ENCODE measurements at regions not wholly inside any gene's neighbourhood (a gene's known extent, or its start where the extent isn't known, plus 50 kb on each side); places are given as distances from the start of the nearest gene placed in this dataset.

DNA sequence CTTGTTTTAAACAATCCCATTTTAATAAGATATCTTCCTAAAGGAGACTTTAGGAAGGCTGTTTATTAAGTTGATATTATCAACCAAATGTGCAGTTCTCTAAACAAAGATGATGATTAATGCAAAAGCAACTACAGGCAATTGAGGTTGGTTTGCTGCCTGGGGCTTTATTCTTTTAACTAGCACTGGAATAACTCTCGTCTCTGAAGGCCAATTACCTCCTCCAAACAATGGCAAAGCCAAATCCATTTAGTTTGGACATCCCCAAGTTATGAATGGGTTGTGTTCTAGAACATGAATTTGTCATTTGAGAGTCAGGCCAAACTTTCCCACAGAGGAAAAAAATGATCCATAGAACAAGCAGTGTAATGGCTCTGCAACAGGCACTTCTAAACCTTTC is 114.1 kb downstream of the SLC16A9 start:
- ATAC-seq = no peak

DNA sequence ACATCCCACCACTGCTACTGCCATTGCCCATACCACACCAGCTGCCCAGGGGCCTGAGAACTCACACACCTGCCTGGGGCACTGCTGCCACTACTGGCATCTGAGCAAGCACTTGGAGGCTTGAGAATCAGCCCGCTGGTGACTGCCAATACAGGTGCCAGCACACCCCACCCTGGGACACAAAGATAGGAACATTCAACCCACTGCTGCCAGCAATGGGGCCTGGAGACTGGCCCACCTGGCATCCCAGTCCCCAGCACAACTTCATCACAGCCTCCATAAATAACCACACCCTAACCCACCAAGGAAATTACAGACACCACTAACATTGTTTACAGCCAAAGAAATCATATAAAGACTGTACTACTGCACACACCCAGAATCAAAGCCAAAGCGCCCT is 115.9 kb downstream of the SLC16A9 start:
- no peak for ATAC-seq

DNA sequence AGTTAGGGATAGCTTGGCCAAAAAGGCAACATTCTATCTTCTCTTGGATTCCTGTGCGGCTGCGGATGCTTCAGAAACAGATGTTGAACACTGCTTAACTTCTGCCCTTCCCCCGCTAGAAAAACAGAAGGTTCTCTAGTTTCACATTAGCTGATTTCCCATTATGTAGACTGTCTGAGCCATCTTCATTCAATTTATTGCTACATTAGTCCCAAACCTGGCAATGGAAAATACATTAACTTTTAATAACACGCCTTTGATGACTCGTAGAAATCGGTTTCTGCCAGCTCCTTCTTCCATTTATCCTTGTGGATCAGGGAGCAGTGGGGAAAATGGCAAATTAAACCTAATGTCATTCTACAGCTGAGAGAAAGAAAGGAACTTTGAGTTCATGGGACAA is 119.9 kb downstream of the SLC16A9 start:
- no peak for ATAC-seq

DNA sequence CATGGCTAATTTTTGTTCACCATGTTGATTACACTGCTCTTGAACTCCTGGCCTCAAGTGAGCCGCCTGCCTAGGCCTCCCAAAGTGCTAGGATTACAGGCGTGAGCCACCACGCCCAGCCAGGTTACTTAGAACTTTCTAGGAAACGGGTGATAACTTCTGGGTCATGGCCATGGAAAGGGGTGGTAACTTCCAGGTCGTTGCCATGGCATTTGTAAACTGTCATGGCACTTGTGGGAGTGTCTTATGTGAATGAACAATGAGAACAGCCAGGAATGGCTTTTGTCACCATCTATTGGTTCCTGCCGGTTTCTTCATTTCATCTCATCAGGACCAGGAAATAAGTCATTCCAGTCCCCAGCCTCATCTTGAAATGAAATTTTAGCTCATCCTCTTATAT is 120.9 kb downstream of the SLC16A9 start:
- ATAC-seq = no peak

DNA sequence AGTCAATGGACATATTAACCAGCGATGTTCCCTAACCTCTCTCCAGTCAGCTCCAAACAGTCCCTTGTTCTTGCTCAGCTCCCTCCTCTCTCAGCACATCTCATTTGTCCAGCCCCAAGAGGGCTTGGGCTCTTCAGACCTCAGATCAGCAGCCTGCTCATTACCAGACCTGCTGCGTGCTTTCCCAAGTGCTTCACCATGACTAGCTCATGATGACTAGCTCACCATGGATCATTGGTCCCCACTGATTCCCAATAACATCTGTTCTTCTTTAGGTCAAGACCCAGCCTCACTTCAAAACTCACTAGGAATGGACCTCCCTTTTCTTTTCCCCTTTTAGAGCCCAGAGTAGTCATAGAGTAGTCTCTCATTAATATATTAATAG is 121.9 kb downstream of the SLC16A9 start:
- ATAC-seq = no peak

DNA sequence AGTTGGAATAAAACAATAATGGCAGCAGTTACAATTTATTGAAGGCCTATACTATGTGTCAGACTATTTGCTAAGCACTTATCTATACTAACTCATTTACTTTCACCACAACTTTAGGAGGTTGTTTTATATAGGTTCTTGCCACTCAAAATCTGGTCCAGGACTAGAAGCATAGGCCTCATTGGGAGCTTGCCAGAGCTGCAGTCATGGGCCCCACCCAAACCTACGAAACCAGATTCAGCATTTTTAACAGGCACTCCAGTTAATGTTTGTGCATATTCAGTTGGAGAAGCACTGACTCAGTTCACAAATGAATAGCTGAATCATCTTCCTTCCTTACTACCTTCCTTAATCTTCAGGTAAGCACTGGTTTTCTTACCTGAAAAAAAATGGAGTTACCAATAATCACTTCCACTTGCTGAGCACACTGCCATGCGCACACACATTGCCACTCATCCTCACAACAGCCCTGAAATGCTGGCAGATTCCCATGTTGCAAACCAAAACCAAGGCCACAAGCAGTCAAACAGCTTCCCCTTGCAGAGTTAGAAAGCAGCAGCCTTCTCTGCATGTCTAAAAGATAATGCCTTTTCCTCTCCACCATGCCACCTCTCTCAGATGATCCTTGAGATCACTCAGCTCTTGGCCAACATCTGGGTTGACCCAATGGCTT is 122.4 kb downstream of the SLC16A9 start:
- ATAC-seq = peak; percentile 94

DNA sequence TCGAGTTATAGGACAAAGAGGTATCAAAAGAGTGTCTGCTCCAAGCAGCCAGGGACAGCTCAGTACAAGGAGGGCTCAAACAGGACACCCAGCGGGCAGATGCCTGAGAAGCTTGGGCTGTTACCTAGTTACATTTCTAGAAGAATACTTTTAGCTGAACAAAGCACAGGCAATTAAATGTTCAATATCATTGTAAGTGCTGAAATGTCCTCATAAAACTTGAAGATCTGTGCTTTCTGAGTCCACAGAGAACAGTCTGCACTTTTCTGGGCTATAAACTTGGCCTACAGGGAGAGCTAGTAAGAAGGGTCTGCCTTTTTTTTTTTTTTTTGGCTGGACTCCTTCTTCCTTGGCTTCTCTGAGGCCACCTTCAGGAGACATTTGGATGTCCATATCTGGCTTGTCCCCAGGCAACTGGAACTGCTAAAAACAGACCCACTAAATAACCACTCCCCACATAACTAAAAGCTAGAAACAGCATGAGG is 123.2 kb downstream of the SLC16A9 start:
- ATAC-seq = no peak

DNA sequence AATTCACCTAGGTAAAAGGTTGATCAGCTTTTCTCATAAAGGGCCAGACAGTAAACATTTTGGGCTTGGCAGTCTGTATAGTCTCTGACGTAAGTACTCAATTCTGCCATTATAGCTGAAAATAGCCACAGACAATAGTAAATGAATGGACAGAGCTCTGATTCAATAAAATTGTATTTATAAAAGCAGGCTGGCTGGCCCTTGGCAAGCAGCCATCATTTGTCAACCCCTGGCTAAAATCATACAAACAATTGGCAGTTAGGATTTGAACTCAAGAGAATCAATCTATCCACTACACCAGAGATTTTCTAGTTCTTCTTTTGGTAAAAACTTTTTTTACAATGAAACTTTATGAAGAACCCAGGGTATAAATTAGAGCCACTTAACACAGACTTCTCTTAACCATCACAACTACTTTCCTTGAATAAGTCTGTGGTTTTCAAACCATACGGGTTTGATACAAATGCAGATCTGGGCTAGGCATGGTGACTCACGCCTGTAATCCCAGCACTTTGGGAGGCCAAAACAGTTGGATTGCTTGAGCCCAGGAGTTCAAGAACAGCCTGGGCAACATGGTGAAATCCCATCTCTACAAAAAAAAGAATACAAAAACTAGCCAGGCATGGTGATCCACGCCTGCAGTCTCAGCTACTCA is 124.5 kb downstream of the SLC16A9 start:
- ATAC-seq = no peak

DNA sequence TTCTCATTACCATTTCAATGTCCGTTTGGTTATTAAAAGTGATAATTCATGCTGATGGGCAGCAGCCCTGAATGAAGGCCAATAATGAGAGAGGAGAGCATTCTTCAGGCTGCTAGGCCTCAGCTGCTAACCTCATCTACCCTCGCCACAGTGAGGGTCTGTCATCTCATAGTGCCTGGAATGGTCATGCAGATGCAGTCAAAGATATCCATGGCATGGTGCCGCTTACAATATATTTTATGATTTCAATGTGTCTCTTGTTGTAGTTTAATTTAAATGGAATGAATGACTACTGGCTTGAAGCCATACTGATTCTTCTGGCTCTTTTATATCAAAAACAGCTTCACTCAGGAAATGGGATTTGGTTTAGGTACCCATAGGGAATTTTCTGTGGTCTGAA is 126.9 kb downstream of the SLC16A9 start:
- ATAC-seq = no peak

DNA sequence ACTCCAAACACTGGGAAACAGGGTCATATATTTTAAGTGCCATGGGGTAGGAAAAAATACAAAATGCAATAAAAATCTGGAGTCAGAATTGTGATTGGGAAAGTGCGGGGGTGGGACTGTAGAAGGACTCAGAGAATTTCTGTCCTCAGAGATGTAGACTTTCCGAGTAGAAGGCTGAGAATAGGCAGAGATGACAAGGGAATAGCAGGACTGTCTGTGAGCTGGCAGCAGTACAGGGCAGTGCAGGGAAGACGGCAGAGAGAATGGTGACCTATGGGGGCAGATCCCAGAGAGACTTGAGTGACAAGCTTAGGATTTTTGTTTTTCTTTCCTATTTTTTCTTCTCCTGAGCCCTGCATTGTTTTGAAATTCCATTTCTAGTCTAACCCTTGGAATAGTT is 127.6 kb downstream of the SLC16A9 start:
- no peak for ATAC-seq

DNA sequence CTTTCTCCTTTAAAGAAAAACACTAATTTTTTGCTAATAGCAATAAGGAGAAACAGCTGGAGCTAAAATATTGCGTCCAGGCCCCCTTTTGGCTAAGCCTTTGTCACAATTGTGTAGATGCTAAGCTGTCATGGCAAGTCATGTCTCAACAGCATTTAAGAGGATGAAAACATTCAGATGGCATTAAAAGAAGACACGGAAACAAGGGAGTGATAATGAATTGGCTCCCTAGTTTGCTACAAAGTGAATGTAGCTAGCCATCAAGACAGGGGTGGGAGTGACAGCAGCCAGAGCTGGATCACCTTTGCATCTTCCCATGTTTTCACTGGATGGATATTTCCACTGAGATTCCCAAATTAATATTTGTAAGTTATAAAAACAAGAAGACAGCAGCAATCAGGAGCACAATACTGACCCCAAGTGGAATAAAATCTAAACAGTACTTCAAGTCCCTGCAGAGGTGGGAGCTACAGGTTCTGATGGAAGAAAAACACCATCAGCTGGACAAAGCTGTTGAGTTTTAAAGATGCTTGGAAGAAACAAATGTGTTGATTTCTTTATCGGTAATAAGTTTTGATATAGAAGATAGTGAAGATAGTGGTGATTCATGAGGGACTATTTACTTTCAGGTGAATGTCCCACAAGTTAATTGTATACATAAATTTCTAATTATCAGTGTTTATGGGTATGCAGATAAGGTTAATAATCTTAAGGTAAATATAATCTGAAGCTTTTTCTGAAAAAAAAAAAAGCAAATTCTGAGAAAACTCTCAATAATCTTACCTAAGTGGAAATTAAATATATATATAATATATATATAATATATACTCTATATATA is 129.4 kb downstream of the SLC16A9 start:
- no peak for ATAC-seq

DNA sequence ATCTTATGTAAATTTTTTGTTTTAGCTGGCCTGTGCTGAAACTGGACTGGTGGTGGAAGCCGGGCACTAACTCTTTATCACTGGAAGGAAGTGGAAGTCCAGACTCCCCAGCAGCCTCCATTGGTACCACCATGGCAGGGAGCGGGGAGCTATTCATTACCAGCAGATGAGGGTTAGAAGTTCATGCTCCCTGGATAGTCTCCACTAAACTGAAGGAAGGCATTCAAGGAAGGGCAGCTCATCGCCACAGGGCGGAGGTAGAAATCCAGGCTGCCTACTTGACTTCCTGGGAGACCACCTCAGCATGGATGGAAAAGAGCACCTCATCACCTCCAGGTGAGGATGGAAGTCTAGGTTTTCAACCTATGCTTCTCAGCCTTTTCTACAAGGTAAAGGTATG is 130.9 kb downstream of the SLC16A9 start:
- no peak for ATAC-seq

DNA sequence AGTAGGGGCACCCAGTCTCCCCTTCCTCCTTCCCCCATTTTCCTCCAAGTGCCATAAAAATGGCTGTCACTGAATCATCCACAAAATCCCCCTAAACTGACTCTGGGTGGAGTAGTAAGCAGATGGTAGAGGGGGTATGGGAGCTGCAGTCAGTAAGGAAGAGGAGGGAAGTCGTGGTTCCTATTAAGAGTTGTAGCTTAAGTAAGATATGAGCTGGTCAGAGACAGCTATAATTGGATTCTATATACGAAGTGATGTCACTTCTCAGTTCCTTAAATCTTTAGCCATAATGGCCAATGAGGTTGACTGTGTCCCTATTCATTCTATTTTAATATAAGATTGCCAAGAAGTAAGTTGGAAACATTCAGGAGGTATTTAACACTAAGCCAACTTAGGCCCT is 131.7 kb downstream of the SLC16A9 start:
- no peak for ATAC-seq

DNA sequence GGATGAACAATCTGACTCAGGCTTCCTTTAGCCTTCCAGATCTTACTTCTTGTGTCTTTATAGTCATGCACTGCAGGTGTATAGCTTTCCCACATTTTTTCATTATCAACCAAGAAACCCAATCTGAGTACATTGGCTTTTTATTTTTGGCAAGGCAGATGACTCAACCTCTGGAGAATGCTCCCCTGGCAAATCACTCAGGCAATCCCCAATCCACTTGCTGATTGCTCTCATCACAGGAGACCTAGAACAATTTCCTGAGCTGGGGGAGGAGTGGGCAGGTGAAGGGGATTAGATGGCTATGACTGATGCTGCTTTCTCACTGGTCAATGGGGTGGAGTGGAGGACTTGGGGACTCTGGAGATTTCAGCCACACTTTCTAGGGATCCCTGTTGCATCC is 134.4 kb downstream of the SLC16A9 start:
- ATAC-seq = no peak

DNA sequence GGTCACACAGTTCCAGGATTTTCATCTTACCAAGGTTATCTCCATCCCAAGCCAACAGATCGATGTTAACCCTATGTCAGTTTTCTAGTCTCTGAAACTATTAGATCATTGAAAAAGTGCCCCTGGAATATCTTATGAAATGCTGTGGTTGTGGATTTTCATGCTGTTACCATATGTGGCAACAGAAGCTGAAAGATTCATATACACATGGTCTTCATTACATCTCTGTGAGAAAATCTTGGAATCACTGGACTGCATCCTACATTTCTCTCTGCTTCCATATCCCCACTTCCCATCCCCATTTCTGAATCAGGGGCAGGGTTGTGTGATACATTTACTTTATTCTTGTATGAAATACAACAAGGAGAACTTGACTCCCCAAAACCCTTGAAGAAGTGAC is 146.1 kb downstream of the SLC16A9 start:
- ATAC-seq = no peak

DNA sequence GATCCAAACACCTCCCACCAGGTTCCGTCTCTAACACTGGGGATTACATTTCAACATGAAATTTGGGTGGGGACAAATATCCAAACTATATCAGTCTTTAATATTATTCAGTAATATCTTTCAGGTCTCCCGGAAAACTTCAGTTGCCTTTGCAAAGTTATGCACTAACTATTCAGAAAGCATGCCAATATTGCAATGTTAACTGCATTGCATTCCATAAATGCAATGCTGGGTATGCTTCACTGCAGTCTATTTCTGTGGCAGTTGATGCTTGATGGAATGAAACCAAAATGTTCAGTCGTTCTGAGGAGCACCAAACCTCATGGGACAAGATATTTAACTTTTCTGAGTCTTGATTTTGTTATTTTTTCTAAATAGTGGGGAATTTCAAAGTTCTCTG is 147.5 kb downstream of the SLC16A9 start:
- ATAC-seq = no peak

DNA sequence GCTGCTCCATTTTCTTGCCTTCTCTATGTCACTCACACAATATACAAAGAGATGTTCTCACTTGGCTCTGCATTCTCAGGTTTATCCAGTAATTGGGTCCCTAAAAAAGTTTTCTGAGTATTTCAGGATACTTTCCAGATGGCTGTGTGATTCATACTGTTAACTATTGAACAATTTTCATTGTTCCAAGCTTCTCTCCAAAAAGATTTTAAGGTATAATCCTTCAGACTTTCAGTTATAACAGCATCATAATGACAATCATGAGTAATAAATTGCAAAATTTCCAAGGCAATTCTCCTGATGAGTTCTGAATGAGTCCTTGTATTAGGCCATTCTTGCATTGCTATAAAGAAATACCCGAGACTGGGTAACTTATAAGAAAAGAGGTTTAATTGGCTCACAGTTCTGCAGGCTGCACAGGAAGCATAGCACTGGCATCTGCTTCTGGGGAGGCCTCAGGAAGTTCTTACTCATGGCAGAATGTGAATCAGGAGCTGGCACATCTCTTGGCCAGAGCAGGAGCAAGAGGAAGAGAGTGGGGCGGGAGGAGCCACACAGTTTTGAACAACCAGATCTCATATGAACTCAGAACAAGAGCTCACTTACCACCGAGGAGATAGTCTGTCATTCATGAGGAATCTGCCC is 148.1 kb downstream of the SLC16A9 start:
- ATAC-seq = no peak

DNA sequence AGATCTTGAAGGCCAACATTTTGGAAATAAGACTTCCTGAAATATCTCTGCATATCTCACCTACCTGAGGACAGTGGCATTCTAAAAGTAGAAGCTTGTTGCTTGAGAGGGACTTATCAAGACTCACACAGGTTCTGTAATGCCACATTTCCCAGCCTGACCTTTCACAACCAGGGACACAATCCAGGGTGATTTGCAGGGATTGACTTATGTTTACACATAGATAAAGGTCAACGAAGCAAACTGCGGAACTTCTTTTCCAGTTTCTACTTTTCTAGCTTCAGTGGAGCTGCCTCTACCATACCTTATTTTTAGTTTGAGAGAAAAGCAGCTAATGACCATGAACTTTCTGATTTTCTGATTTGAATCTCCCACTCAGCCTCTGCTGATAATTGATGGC is 148.7 kb downstream of the SLC16A9 start:
- ATAC-seq = no peak

DNA sequence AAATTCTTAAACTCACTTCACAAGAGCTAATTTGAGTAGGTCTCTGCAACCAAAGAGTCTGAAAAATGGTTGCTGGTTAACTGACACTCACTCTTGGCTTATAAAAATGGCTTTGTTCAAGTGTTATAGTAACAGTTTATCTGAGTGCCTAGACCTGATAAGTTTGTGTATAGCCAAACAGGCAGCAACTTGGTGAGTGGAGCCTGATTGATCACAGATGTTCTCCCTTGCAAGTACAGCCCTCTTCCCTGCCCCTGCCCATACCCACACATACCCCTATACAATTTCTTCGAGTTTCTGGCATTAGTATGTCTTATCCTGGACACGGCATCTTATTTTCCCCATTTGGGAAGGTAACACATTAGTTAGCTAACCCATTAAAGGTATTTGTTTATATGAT is 149.5 kb downstream of the SLC16A9 start:
- ATAC-seq = no peak

DNA sequence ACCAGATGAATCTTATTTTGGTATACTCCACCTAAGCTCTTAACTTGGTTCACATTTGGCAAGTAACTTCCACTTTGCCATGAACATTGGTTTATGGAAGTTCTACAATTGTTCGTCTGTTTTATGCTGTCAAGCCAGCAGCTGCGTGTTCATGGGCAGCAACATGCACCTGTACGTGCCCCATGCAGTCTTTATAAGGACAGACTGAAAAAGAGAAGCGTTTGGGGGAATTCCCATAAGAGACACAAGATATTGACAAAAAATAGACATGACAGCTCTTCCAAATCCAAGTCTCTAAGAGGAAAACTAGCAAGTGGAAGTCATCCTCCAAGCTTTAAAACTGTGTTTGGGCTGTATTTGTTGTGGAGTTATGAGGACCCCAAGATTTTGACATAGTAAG is 151.6 kb downstream of the SLC16A9 start:
- no peak for ATAC-seq

DNA sequence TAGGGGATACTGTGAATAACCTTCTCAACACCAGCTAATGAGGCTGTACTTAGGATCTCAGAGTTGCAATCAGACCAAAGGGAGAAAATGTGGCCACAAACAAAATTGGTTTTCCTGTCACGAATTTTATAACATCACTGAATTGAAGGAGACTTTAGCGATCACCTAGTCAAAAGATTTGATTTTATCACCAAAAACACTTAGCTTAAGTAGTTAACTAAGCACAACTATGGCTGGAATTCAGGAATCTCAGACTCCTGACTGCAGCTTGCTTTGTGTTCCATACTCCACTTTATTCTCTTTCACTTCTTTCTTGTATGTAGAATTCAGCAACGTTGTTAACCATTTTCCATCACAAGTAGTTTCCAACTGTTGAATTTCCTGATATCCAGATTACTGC is 152.0 kb downstream of the SLC16A9 start:
- no peak for ATAC-seq

DNA sequence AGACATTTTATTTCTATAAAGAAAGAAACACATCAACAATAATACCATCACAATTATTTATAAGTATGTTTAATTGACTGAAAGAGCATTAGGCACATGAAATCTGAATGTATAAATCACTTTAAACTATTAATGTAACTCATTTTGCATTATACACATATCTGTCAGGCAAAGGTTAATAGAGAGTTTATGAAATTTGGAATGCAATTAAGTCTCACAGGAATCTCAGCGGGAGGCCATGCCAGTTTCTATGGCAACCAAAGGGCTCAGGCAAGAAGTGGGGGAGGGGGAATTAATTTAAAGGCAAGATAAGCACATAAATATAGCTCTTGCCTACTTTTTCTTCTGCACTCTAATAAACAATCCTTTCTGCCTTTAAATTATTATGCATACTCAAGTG is 152.6 kb downstream of the SLC16A9 start:
- ATAC-seq = no peak

DNA sequence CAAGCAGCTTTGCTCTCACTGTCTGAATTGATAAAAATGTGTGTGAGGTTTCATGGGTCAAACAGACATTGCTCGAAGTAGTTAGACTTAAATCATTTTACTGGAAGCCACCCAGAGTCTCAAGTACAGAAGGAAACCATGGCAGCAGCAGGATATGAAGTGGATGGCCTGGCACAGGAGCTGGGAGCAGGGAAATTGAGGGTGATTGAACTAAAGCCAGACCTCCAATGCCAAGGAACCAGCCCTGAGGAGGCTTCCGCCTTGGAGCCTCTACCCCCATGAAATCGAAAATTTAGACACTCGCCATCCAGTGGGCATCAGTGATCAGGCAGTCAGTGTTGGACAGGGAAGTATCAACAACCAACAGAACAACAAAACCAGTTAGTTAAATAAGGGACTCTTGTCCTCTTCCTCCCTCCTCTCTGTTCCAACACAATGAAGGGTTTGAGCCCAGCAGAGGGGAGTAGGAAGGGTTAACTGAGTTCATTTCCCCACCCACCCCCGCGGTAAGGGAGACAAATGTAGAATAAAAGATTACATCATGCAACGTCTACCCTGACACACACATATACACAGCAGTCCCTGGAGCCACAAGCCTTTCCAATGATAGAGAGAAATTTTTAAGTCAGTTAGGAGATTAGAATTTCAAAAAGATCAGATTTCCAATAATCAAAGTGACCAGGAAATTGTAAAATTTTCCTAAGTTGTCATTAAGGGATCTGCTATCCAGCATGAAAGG is 156.3 kb downstream of the SLC16A9 start:
- ATAC-seq = no peak

Data from esophagus mucosa (tissue), 1 donor.